HEK293 (cell line): ENCODE measurements at regions not wholly inside any gene's neighbourhood (a gene's known extent, or its start where the extent isn't known, plus 50 kb on each side); places are given as distances from the start of the nearest gene placed in this dataset.
A peak's percentile ranks its signal among the peaks of the same experiment; 100 is the strongest.

Source experiments
- CTCF ChIA-PET: fragments of 350-600 bp; formaldehyde crosslinking; extraction: SDS; loops from one replicate; lab custom pipeline; 2021; ENCODE audit warnings: antibody characterized with exemption; lab: Yijun Ruan, JAX
- POLR2A ChIA-PET: fragments of 300-600 bp; formaldehyde crosslinking; extraction: SDS; loops from one replicate; lab custom pipeline; 2020; ENCODE audit warnings: antibody characterized with exemption, inconsistent platforms; lab: Yijun Ruan, JAX
- H3K27ac ChIP-seq: fragments of 200-500 bp; sonication (Bioruptor generic); 2 replicates; pipeline ENCODE4 v1.5.1; 2014; ENCODE audit warnings: low read depth, low read length, control low read depth, inconsistent platforms; ENCODE audit errors: extremely low read depth
- H3K36me3 ChIP-seq, 2 experiments: fragments of 200-500 bp in 1 of 2; sonication (Bioruptor generic) in 1 of 2; 1 replicate in 1 of 2; 2 replicates in 1 of 2; pipeline ENCODE4 v1.5.1; 2014 to 2017; ENCODE audit warnings: inconsistent platforms in 2 of 2, low read length in 2 of 2; ENCODE audit not compliant: control insufficient read depth in 2 of 2, insufficient read depth in 1 of 2
- H3K4me1 ChIP-seq: fragments of 200-500 bp; sonication (Bioruptor generic); 2 replicates; pipeline ENCODE4 v1.5.1; 2014; ENCODE audit warnings: mild to moderate bottlenecking, low read length, inconsistent platforms; ENCODE audit not compliant: control insufficient read depth, insufficient read depth
- H3K4me3 ChIP-seq: 2 replicates; pipeline ENCODE4 v1.5.1; 2011; ENCODE audit warnings: low read depth, mild to moderate bottlenecking, control low read depth, low read length, moderate library complexity
- H3K9me3 ChIP-seq: fragments of 200-500 bp; sonication (Bioruptor generic); 2 replicates; pipeline ENCODE4 v1.5.1; 2014; ENCODE audit warnings: low read depth, low read length, inconsistent platforms; ENCODE audit not compliant: control insufficient read depth, insufficient read depth
- HOXA7 ChIP-seq: sonication (generic); formaldehyde crosslinking; IDR thresholded peaks from 2 replicates; pipeline ENCODE4 v1.8.1; 2022; ENCODE audit warnings: missing genetic modification reagents, borderline replicate concordance
- ZBTB44 ChIP-seq: fragments of 450-650 bp; IDR thresholded peaks from 2 replicates; pipeline ENCODE4 v1.5.1; 2018; ENCODE audit warnings: missing biosample characterization, mild to moderate bottlenecking, missing genetic modification characterization
- ZNF561 ChIP-seq: fragments of 450-650 bp; IDR thresholded peaks from 2 replicates; pipeline ENCODE4 v1.5.1; 2018; ENCODE audit warnings: missing biosample characterization, missing genetic modification characterization, borderline replicate concordance
- ZNF600 ChIP-seq: fragments of 450-650 bp; formaldehyde crosslinking; IDR thresholded peaks from 2 replicates; pipeline ENCODE4 v1.5.1; 2016; ENCODE audit warnings: missing biosample characterization, missing genetic modification characterization
- ZNF664 ChIP-seq: fragments of 450-650 bp; formaldehyde crosslinking; IDR thresholded peaks from 2 replicates; pipeline ENCODE4 v1.5.1; 2016; ENCODE audit warnings: missing biosample characterization, missing genetic modification characterization
- ZSCAN23 ChIP-seq: fragments of 450-650 bp; formaldehyde crosslinking; IDR thresholded peaks from 2 replicates; pipeline ENCODE4 v1.5.1; 2016; ENCODE audit warnings: missing biosample characterization, missing genetic modification characterization
- ZSCAN5A ChIP-seq: fragments of 450-650 bp; formaldehyde crosslinking; IDR thresholded peaks from 2 replicates; pipeline ENCODE4 v1.5.1; 2016; ENCODE audit warnings: missing biosample characterization, missing genetic modification characterization
- ZXDB ChIP-seq: fragments of 450-650 bp; formaldehyde crosslinking; IDR thresholded peaks from 2 replicates; pipeline ENCODE4 v1.5.1; 2016; ENCODE audit warnings: missing biosample characterization, missing genetic modification characterization
- TF ChIP-seq, protein P1 (sequence below): sonication (generic); formaldehyde crosslinking; IDR thresholded peaks from 2 replicates; pipeline ENCODE4 v1.8.1; 2022; ENCODE audit warnings: mild to moderate bottlenecking, moderate library complexity, missing genetic modification reagents
- TF ChIP-seq, protein P2 (sequence below): fragments of 450-650 bp; formaldehyde crosslinking; IDR thresholded peaks from 2 replicates; pipeline ENCODE4 v1.5.1; 2016; ENCODE audit warnings: missing biosample characterization, missing genetic modification characterization
- TF ChIP-seq, protein P3 (sequence below): fragments of 450-650 bp; formaldehyde crosslinking; IDR thresholded peaks from 2 replicates; pipeline ENCODE4 v1.5.1; 2016; ENCODE audit warnings: missing biosample characterization, missing genetic modification characterization

- TF ChIP-seq ZBTB44 (tag by site-specific recombination) (no peak), ZNF600 (tag by site-specific recombination) (no peak), ZSCAN23 (tag by site-specific recombination) (no peak)
- TF ChIP-seq, protein P1, sequence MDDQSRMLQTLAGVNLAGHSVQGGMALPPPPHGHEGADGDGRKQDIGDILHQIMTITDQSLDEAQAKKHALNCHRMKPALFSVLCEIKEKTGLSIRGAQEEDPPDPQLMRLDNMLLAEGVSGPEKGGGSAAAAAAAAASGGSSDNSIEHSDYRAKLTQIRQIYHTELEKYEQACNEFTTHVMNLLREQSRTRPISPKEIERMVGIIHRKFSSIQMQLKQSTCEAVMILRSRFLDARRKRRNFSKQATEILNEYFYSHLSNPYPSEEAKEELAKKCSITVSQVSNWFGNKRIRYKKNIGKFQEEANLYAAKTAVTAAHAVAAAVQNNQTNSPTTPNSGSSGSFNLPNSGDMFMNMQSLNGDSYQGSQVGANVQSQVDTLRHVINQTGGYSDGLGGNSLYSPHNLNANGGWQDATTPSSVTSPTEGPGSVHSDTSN (CRISPR knock-in tag) = no peak
- TF ChIP-seq, all 188 proteins: peak for 0
These were observed 162.4 kb downstream of the CAND1 start (continued) for GRCh38 chr12:67431411-67432020.

GRCh38 chr12:67433385-67434175 lies 164.4 kb downstream of the CAND1 start:
- ChIA-PET CTCF (interaction anchor here (1.2 kb wide), 1 partner anchor 9 kb away, joined by 3 read pairs; no protein-coding TSS in a partner anchor), POLR2A (no interaction called here)
- H3K27ac ChIP-seq = no peak overlapping the region
- no peaks in the 10 kb centered on the region for H3K36me3 ChIP-seq
- no peak overlapping the region for H3K4me3 ChIP-seq
- TF ChIP-seq ZXDB (tag by site-specific recombination) = no peak
- TF ChIP-seq, protein P2, sequence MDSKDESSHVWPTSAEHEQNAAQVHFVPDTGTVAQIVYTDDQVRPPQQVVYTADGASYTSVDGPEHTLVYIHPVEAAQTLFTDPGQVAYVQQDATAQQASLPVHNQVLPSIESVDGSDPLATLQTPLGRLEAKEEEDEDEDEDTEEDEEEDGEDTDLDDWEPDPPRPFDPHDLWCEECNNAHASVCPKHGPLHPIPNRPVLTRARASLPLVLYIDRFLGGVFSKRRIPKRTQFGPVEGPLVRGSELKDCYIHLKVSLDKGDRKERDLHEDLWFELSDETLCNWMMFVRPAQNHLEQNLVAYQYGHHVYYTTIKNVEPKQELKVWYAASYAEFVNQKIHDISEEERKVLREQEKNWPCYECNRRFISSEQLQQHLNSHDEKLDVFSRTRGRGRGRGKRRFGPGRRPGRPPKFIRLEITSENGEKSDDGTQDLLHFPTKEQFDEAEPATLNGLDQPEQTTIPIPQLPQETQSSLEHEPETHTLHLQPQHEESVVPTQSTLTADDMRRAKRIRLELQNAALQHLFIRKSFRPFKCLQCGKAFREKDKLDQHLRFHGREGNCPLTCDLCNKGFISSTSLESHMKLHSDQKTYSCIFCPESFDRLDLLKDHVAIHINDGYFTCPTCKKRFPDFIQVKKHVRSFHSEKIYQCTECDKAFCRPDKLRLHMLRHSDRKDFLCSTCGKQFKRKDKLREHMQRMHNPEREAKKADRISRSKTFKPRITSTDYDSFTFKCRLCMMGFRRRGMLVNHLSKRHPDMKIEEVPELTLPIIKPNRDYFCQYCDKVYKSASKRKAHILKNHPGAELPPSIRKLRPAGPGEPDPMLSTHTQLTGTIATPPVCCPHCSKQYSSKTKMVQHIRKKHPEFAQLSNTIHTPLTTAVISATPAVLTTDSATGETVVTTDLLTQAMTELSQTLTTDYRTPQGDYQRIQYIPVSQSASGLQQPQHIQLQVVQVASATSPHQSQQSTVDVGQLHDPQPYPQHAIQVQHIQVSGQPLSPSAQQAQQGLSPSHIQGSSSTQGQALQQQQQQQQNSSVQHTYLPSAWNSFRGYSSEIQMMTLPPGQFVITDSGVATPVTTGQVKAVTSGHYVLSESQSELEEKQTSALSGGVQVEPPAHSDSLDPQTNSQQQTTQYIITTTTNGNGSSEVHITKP (tag by site-specific recombination) = peak; percentile 30; the same call in 1 of the 2 replicates
- no peak for TF ChIP-seq HOXA7 (CRISPR knock-in tag)
- TF ChIP-seq, protein P3, sequence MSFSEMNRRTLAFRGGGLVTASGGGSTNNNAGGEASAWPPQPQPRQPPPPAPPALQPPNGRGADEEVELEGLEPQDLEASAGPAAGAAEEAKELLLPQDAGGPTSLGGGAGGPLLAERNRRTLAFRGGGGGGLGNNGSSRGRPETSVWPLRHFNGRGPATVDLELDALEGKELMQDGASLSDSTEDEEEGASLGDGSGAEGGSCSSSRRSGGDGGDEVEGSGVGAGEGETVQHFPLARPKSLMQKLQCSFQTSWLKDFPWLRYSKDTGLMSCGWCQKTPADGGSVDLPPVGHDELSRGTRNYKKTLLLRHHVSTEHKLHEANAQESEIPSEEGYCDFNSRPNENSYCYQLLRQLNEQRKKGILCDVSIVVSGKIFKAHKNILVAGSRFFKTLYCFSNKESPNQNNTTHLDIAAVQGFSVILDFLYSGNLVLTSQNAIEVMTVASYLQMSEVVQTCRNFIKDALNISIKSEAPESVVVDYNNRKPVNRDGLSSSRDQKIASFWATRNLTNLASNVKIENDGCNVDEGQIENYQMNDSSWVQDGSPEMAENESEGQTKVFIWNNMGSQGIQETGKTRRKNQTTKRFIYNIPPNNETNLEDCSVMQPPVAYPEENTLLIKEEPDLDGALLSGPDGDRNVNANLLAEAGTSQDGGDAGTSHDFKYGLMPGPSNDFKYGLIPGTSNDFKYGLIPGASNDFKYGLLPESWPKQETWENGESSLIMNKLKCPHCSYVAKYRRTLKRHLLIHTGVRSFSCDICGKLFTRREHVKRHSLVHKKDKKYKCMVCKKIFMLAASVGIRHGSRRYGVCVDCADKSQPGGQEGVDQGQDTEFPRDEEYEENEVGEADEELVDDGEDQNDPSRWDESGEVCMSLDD = no peak
- TF ChIP-seq ZNF561 (tag by site-specific recombination) = no peak
- no peak for TF ChIP-seq ZNF664 (tag by site-specific recombination)
- no peak for TF ChIP-seq ZSCAN5A (tag by site-specific recombination)
- no peaks in the 10 kb centered on the region for H3K9me3 ChIP-seq
- peaks cover 8% of the 10 kb centered on the region for H3K4me1 ChIP-seq
